HG03097 (cell line): ENCODE measurements at regions not wholly inside any gene's neighbourhood (a gene's known extent, or its start where the extent isn't known, plus 50 kb on each side); places are given as distances from the start of the nearest gene placed in this dataset.
"Not testable (repeated sequence)": the region's sequence is repeated elsewhere in the genome, so short reads cannot be mapped to it uniquely, and the experiment has no call there.

Experiments
- ATAC-seq: cut with Tn5 transposase; IDR thresholded peaks from one replicate; pipeline ENCODE4 v1.9.1; 2021; ENCODE audit not compliant: unreplicated experiment, low FRiP score

DNA sequence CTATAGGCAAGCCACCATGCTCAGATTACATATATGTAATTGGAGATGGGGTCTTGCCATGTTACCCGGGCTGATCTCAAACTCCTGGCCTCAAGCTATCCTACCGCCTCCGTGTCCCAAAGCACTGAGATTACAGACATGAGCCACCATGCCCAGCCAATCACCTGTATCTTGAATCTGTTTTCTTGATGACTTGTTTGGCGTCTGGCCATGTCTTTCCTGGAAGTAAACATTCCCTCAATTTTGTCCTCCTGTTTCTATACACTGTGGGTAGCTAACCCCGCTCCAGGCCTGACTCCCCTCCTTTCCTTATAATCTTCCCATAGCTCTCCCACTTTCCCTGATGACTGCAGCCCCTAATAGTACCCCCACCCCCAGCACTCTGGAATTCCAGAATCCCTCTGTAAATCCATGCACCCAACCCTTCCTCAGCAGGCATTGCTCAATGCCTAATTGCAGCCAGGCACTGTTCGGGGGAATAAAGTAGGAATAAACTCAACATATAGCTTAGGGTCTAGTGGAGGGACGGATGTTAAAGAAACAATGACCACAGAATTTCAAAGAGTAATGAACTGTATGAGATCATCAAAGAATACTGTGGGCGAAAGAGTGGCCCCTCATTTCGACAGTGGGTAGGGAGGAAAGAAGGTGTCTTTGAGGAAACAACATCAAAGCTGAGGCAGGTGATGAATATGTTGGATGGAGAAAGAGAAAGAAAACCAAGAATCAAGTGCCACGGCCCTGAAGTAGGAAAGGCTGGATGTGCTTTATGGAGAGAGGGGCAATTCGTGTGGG is 161.5 kb downstream of the ADSS2 start:
- no peak for ATAC-seq

DNA sequence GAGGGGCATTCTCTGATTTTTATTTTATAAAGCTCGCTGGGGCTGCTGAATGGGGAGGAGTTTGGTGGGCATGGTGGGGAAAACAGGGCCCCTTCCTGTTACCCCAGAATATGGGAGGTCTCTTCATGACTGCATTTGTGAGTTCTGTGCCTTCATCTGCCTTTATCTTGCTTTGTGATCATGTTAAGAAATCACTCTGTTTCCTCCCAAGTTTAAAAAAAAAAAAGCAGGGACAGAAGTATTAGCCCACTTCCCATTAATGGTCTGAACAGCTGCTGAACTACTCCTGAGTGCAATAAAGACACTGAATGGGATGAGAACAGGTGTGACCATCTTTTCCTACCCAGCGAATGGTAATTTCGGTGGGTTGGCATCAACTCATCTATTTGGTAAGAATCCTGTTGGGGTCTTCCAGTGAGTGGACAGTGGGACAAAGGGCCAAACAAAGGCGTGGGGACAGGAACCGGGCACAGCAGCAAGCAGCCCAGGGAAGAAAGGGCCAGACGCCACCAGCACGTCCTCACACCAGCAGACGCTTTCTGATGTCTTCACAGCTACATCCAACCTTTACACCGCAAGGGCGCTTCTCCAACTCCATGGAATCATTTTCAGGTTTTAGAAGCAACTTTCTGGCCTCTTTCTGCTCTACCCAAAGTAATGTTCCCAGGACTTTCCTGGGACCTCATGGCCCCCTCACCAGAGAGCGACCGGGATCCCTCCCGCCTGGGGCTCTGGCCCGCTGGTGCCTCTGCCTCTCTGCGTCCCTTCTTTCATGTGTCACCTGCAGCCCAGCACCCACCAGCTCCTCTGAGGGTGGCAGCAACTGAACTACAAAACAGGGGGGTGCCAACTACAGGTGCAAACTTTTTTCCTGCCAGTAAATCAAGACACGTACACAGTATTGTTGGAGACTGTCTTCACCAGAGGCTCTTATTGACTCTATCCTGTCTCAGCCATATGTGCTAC is 160.2 kb downstream of the ADSS2 start:
- ATAC-seq = no peak

DNA sequence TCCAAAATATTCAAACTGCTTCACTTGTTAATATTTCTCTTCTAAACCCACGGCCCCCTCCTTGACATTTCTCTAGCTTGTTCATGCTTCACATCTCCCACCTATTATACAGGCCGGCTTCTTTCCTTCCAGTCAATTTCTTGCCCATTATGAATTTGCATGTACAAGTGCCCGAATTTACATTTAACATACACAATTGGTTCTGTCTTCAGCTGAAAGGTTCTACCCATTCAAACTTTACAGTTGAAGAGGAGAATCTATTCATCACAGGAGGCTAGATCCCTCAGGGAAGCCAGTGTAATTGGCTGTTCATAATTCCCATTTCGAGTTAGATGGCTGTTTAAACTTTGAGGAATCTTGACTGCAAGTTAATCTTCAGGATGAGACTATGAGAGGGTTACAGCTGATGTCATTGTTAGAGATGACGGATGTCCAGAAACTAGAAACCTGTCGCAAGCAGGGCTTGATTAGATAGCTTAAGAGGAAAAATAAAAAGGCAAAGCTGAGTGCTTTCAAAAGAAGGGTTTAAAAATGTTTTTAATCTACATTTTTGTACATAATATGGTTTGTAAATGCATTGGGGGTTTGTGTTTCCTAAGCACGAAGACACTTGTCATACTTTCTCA is 157.0 kb downstream of the ADSS2 start:
- no peak for ATAC-seq

DNA sequence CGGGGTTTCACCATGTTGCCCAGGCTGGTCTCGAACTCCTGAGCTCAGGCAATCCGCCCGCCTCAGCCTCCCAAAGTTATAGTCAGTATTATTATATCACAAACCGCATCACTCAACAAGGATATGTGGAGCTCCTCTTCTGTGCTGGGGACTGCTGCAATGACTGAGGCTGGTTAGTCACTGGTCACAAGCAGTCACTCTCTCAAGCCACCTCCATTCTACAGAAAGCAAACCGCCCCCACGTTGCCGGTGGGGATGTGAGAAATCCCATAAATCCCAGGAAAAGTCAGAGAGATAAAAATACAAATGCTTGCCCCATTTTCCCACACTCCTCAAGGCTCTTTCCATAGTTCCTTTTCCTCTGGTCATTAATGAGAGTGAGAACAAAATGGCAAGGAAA is 155.7 kb downstream of the ADSS2 start:
- ATAC-seq = no peak

DNA sequence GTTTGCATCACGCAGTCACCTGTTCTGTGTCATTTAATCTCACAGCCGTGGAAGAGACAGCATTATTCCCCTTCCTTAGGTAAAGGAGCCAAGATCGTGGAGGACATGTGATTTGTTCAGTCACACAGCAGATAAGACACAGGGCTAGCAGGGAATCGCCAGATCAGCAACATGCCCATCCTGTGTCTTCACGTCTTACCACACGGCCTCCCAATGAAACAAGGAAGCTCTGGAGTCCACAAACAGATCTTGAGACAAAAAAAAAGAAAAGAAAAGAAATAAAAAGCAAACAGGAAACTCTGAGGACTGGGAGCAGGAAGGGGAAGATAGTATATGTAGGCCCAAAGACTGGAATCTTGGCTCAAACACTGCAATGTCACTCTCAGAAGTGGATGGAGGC is 155.3 kb downstream of the ADSS2 start:
- ATAC-seq = no peak

DNA sequence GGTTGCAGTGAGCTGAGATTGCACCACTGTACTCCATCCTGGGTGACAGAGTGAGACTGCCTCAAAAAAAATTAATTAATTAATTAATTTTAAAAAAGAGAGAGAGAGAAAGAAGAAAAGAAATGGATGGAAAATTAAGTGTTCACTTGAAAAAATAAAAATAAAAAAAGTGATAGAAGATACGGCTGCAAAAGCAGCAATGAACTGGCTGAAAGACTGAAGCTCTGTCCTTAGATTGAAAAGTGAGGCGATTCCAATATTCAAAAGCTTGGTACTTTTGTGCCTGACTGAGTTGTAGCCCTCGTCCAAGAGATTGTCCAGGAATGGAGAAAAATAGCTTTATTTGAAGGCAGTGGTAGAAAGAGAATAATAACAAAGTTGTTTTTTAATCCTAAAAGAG is 154.6 kb downstream of the ADSS2 start:
- ATAC-seq = no peak

DNA sequence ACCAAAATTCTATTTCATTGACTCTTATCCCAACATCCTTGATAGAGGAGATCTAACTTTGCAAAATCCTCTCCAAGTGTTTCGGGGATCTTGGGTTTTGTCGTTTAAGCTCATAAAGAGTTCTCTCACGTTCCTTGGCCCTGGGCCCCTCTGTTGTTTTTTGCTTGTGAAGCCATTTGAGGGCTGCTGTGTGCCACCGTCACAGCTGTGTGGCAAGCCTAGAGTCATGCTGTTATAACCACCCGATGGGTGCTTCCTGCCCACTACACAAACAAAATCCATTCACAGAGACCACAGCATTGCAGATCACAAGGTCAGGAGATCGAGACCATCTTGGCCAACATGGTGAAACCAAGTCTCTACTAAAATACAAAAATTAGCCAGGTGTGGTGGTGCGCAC is 154.1 kb downstream of the ADSS2 start:
- ATAC-seq = no peak

DNA sequence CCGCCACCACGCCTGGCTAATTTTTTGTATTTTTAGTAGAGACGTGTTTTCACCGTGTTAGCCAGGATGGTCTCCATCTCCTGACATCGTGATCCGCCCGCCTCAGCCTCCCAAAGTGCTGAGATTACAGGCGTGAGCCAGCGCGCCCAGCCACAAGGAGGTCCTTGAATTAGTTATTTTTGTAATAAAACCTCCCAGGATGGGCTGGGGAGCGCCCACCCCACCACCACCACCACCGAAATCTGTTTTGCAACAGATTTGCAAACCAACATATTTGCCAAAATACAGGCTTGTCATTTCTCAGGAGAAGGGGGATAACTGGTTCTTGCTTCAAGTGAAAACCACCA is 151.7 kb downstream of the ADSS2 start:
- ATAC-seq = not testable (repeated sequence)

DNA sequence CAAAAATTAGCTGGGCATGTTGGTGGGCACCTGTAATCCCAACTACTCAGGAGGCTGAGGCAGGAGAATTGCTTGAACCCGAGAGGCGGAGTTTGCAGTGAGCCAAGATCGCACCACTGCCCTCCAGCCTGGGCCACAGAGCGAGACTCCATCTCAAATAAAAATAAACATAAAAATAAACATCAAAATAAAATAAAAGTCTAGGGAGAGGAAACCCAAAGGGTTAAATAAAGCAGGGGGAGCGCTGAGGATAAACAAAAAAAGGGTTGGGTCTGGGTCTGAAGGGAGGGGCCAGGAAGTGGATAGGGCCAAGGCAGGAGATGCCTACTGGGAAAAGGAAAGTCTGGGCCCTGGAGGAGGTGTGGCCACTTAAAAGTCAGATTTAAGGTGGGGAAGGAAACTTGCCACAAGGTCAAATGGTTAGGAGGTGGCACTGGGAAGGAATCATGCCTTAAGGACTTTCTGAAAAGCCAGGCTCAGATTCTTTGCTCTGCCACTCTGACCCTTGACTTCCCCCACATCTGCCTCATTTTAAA is 150.0 kb downstream of the ADSS2 start:
- ATAC-seq = no peak

DNA sequence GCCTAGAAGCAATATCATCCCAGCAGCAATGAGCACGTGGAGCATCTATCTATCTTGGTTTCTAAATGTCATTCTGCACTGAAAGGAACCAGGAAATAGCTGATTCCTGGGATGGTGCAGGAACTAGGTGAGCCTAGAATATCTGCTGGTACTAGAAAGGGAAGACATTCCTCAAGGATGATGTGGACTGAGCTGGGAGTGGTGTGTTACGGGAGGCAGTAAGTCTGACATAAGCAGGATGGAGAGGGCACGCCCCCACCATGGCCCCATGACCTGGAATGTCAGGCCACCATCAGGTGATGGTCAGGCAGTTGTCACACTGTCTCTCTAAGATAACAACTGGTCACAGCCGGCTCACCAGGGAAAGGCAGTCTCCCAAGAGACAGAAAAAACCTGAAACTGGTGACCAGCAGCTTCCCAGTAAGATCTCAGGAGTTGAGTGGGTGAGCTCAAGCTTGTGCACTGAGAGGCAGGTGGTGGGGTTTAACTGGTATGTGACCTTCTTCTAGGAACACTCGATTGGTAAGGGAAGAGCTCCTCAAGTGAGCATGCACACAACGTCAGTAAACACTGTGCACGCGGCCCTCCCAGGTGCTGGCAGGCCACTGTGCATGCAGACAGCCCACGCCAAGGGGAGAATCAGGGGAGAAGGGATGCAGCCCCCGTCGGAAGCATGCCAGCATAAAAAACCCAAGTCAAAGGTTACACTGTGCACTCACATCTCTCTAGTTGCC is 148.7 kb downstream of the ADSS2 start:
- ATAC-seq = no peak

DNA sequence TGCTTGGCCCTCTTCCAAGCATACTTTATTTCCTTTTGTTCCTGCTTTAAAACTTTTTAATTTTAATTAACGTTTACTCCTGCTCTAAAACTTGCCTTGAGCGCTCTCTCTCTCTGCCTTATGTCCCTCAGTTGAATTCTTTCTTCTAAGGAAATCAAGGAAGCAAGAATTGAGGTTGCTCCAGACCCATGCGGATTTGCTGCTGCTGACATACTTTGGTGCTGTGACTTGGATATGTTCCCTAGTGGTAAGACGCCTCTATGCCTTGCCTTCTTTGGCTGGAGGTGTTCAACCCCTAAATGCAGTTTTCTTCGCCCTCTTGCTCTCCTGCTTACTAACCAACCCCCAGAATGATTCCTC is 148.1 kb downstream of the ADSS2 start:
- ATAC-seq = no peak

DNA sequence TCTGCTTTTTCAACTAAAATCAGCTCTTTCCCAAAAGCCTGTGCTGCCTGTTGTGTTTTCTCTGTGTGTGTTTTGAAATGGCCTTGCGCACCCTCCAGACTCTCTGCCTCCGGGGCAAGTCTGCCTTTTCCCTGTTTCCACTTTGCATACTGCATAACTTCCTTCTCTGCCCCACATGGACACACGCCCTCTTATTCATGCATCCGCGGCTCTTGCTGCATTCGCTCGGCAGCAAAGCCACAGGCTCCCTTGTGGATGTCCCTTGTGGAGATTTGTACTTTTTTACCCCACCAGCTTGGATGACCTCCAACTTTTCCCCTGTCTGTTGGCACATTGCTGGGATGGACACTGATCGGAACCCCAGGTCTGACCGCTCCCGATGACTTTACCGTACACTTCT is 147.6 kb downstream of the ADSS2 start:
- ATAC-seq = no peak

DNA sequence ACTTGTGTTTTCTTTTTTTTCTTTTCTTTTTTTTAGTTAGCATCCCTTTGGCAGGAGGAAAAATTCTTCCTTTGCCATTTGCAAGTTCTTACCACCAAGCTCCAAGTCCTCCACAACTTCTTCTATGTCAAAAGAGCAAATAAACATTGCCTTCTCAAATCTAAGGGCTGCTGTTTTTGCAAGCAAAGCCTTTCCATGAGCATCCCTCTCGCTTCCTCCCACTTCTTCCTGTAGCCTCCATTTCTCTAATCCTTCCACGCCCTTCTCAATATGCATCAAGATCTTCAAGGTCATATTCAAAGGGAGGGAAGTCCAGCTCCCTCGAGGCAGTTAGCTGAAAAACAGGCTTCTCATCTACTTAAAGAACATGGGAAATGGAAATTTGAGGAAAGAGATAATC is 147.1 kb downstream of the ADSS2 start:
- no peak for ATAC-seq

DNA sequence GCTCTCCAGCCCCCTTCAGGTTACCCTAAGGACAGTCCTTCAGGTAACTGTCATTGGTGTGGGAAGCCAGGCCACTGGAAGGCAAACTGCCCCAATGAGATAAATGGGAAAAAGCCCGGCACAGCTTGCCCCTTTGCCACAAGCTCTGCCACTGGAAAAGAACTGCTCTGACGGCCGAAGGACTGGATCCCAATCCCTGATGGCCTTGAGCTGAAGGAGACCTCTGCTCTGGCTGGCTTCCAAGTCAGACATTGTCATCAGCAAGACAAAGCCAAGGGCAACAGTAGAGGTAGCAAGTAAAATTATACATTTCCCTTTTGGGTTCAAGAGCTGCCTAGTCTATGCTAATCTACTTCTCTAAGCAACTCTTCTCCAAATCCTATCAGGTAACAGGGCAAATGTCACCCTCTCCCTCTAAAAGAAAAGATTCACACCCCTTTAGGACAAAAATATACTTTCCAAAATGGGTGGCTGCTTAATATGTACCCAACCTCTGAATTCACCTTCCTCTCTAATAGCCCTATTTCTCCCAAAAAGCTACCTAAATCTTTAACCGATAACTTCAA is 145.8 kb downstream of the ADSS2 start:
- ATAC-seq = no peak

DNA sequence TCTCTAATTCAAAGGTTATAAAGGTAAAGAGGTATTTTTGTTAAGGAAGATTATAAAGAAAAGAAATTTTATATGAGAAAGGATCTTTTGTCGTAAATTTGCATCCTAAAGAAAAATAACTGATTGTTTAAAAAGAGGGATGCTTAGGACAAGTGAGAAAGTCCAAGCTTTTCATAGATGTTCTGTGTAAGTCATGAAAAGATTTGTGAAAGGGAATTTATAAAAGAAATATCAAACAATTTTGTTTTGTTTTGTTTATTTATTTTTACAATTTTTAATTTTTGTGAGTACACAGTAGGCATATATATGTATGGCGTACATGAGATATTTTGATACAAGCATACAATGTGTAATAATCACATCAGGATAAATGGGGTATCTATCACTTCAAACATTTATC is 145.2 kb downstream of the ADSS2 start:
- no peak for ATAC-seq

DNA sequence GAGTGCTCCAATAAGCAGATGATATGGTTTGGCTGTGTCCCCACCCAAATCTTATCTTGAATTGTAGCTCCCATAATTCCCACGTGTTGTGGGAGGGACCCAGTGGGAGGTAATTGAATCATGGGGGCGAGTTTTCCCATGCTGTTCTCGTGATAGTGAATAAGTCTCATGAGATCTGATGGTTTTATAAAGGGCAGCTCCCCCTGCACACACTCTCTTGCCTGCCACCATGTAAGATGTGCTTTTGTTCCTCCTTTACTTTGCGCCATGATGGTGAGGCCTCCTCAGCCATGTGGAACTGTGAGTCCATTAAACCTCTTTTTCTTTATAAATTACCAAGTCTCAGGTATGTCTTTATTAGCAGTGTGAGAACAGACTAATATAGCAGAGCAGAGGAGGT is 142.5 kb downstream of the ADSS2 start:
- ATAC-seq = not testable (repeated sequence)

DNA sequence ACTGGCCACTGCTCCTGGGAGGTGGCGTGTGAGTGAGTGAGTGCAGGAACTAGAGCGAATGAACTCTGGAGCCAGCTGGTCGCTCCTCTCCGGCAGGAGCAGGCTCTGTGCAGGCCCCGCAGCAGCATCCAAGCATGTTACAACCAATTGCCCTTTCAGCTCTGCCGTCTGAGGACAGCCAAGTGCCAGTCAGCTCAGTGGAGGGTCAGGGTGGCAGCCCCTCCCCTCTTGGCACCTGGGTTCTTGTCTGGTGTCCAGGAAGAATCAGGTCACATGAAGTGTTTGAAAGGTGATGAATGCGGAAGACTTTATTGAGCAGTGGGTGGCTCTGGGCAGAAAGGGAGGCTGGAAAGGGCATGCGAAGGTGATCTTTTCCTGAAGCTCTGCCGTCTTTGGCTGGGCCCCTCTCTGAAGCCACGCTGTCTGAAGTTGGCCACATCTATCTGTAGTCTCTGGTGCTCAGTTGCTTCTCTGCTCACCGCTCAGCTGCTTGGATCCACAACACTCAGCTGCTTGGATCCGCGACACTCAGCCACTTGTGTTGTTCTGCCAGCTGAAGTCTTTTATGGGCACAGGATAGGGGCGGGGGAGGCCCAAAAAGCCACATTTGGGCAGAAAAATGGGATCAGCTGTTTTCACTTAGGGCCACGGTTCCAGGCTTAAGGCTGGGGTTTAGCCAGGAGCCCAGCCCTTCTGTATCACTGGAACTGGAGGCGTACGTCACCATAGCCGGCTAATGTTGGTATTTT is 139.8 kb downstream of the ADSS2 start:
- no peak for ATAC-seq

DNA sequence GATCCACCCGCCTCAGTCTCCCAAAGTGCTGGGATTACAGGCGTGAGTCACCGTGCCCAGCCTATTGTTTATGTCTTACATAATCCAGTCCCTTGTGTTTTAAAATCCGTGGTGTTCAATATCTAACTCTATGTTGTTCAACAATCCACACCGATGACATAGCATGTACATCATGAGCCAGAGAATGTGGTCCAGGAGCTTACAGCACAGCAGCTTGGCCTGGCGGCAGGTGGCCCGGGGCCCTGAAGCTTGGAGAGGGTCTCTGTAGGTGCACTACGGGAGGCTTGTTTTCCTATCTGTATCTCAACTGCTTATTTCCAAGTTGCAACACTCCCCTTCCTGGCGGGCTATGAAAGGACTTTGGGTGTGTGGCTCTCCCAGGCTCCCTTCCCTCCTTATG is 138.4 kb downstream of the ADSS2 start:
- ATAC-seq = no peak

DNA sequence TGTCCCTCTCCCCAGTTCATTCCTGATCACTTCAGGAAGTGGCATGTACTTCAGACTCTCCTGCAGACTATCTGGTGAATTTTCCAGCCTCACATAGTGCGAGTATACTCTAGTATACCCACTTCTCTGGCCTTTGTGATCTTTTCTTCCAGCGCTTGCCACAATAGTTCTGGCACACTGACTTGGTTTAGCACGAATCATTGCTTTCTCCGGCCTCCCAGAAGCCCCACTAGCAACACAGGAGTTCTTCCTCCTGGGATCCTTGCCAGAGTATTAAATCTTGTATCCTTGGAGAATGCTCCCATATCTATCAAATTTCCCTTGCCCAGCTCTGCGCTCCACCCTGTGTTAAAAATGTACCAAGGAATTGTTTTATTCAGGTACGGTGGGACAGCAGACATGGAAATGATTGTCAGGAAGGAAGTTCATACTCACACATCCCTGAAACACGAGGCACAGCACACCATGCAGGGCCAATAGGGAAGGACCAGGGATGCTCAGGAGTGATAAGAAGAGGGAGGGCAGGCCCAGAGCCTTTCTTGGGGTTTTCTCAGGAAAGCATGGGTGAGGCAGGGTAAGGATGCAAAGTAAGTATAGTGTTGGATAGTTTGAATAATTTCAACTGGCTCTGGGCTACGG is 136.7 kb downstream of the ADSS2 start:
- ATAC-seq = no peak
